GM12892 (cell line): ENCODE measurements at regions not wholly inside any gene's neighbourhood (a gene's known extent, or its start where the extent isn't known, plus 50 kb on each side); places are given as distances from the start of the nearest gene placed in this dataset.

Experiments used
- POLR2A ChIP-seq: IDR thresholded peaks from 2 replicates; pipeline ENCODE4 v1.6.1; 2011; ENCODE audit warnings: low read depth, low read length, control low read depth
- POLR2AphosphoS5 ChIP-seq: IDR thresholded peaks from 2 replicates; pipeline ENCODE4 v1.6.1; 2011; ENCODE audit warnings: low read depth, low read length, control low read depth
- TAF1 ChIP-seq: IDR thresholded peaks from 2 replicates; pipeline ENCODE4 v1.6.1; 2011; ENCODE audit warnings: low read depth, mild to moderate bottlenecking, control low read depth, low read length, borderline replicate concordance

- TF ChIP-seq POLR2A (no peak), TAF1 (no peak), POLR2AphosphoS5 (no peak)
These were observed 83.5 kb upstream of the GPC1 start for GRCh38 chr2:240351826-240352426.
